Activated CD4-positive, alpha-beta T cell treated with anti-CD3 and anti-CD28 coated beads, Interleukin-10, Interleukin-2, amounts not matched to agents 100 ng/mL and 50 ng/mL, durations not matched to agents 16 hours and 8 hours (primary cell): ENCODE measurements at regions not wholly inside any gene's neighbourhood (a gene's known extent, or its start where the extent isn't known, plus 50 kb on each side); places are given as distances from the start of the nearest gene placed in this dataset.

ENCODE experiments used
- DNase-seq: peaks from one replicate; pipeline ENCODE4 v3.0.0-alpha.2; 2020

- no peak for DNase-seq
These were observed 51.8 kb upstream of the FRMD1 start for GRCh38 chr6:168130697-168131371.

GRCh38 chr6:168130168-168130696, 51.2 kb upstream of the FRMD1 start:
- no peak for DNase-seq

- DNase-seq, result no peak
These were observed 50.5 kb upstream of the FRMD1 start for GRCh38 chr6:168129292-168130167.

GRCh38 chr6:168128631-168129291, 49.7 kb upstream of the FRMD1 start:
- no peak for DNase-seq
